Stomach (tissue), 4 donors: ENCODE measurements at regions not wholly inside any gene's neighbourhood (a gene's known extent, or its start where the extent isn't known, plus 50 kb on each side); places are given as distances from the start of the nearest gene placed in this dataset.

Experiments
- POLR2A ChIP-seq, 4 donors: fragments of 450-650 bp; IDR thresholded peaks; one replicate each; pipeline ENCODE4 v1.6.1; 2016; ENCODE audit warnings: antibody characterized with exemption in 4 of 4, control low read depth in 2 of 4, mild to moderate bottlenecking in 1 of 4, moderate library complexity in 1 of 4
- TF ChIP-seq, protein P1 (sequence below), 7 experiments: fragments of 450-650 bp in 4 of 7; fragments of 200-600 bp in 3 of 7; sonication (generic) in 3 of 7; IDR thresholded peaks; one replicate each; pipeline ENCODE4 v1.5.1; 2016 to 2019; ENCODE audit warnings: antibody characterized with exemption in 7 of 7, control low read depth in 2 of 7, mild to moderate bottlenecking in 1 of 7

- no peak for TF ChIP-seq POLR2A (IDR thresholded peaks at IDR 0.05)
- TF ChIP-seq, protein P1, sequence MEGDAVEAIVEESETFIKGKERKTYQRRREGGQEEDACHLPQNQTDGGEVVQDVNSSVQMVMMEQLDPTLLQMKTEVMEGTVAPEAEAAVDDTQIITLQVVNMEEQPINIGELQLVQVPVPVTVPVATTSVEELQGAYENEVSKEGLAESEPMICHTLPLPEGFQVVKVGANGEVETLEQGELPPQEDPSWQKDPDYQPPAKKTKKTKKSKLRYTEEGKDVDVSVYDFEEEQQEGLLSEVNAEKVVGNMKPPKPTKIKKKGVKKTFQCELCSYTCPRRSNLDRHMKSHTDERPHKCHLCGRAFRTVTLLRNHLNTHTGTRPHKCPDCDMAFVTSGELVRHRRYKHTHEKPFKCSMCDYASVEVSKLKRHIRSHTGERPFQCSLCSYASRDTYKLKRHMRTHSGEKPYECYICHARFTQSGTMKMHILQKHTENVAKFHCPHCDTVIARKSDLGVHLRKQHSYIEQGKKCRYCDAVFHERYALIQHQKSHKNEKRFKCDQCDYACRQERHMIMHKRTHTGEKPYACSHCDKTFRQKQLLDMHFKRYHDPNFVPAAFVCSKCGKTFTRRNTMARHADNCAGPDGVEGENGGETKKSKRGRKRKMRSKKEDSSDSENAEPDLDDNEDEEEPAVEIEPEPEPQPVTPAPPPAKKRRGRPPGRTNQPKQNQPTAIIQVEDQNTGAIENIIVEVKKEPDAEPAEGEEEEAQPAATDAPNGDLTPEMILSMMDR (IDR thresholded peaks at IDR 0.05) = no peak
Measured at GRCh38 chr5:8958602-8959001, 587.3 kb downstream of the SEMA5A start.
